Keratinocyte (primary cell): ENCODE measurements at regions not wholly inside any gene's neighbourhood (a gene's known extent, or its start where the extent isn't known, plus 50 kb on each side); places are given as distances from the start of the nearest gene placed in this dataset.

Experiments used
- CTCF ChIP-seq, 3 experiments: IDR thresholded peaks in 1 of 3; conservative IDR thresholded peaks in 1 of 3; optimal IDR thresholded peaks in 1 of 3; 2 replicates in 2 of 3; 3 replicates in 1 of 3; pipeline versions ENCODE3 to v1.5.1; 2011; ENCODE audit warnings: low read length in 3 of 3, mild to moderate bottlenecking in 3 of 3, moderate library complexity in 2 of 3, control low read depth in 1 of 3, inconsistent platforms in 1 of 3; ENCODE audit not compliant: insufficient read depth in 2 of 3; ENCODE audit errors: extremely low read depth in 1 of 3
- EZH2 ChIP-seq: IDR thresholded peaks from one replicate; pipeline ENCODE4 v1.6.1; 2012; ENCODE audit warnings: inconsistent platforms, mild to moderate bottlenecking, low read length, moderate library complexity

GRCh38 chr10:108327706-108328105 is 1163.2 kb upstream of the SORCS1 start:
- TF ChIP-seq CTCF (optimal IDR thresholded peaks at IDR 0.05 in 1 of 3, IDR thresholded peaks at IDR 0.05 in 1 of 3, conservative IDR thresholded peaks at IDR 0.05 in 1 of 3; ENCODE audit: extremely low read depth in 1 of 3, insufficient read depth in 2 of 3, low read length in 3 of 3) (no peak), EZH2 (no peak)
